GM12874 (cell line): ENCODE measurements at regions not wholly inside any gene's neighbourhood (a gene's known extent, or its start where the extent isn't known, plus 50 kb on each side); places are given as distances from the start of the nearest gene placed in this dataset.

Experiments used
- TF ChIP-seq, protein P1 (sequence below): IDR thresholded peaks from 2 replicates; pipeline ENCODE4 v1.5.1; 2011; ENCODE audit warnings: low read depth, mild to moderate bottlenecking, control low read depth, low read length, moderate library complexity; ENCODE audit not compliant: insufficient read depth

DNA sequence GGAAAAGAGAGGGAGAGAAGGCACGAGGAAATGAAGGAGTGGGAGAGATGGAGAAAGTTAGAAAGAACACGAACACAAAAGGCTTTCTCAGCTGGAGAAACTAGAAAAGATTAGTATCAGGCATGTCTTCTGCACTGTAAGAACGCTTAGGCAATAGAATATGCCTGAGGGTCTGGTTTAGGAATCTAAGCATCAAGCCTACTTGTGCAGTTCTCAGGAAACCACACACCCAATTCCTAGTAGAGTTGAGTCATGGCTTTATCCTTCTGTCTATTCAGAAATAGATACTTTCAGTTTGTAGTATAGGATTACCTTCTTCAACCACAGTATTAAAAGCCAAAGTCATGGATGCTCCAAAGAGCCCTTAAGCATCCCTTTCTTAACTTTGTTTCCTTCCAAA lies 969.4 kb downstream of the NTRK3 start:
- TF ChIP-seq, protein P1, sequence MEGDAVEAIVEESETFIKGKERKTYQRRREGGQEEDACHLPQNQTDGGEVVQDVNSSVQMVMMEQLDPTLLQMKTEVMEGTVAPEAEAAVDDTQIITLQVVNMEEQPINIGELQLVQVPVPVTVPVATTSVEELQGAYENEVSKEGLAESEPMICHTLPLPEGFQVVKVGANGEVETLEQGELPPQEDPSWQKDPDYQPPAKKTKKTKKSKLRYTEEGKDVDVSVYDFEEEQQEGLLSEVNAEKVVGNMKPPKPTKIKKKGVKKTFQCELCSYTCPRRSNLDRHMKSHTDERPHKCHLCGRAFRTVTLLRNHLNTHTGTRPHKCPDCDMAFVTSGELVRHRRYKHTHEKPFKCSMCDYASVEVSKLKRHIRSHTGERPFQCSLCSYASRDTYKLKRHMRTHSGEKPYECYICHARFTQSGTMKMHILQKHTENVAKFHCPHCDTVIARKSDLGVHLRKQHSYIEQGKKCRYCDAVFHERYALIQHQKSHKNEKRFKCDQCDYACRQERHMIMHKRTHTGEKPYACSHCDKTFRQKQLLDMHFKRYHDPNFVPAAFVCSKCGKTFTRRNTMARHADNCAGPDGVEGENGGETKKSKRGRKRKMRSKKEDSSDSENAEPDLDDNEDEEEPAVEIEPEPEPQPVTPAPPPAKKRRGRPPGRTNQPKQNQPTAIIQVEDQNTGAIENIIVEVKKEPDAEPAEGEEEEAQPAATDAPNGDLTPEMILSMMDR: no peak

DNA sequence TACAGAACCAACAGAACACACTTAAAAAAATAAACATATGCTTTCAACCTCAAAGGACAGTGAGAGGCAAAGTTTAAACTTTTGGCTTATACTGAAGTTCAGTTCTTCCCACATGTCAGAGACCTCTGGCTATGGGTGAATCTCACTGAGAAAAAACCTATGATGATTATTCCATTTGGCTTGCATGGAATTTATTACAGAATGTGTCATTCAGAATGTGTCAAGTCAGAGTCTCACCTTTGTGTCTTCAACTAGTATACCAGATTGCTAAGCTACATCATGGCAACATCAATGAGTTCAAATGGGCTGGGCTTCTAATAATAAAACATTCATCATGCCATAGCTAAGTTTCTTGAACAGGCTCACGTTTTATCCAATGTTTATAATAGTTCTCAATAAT lies 987.0 kb downstream of the NTRK3 start:
- TF ChIP-seq, protein P1: no peak

DNA sequence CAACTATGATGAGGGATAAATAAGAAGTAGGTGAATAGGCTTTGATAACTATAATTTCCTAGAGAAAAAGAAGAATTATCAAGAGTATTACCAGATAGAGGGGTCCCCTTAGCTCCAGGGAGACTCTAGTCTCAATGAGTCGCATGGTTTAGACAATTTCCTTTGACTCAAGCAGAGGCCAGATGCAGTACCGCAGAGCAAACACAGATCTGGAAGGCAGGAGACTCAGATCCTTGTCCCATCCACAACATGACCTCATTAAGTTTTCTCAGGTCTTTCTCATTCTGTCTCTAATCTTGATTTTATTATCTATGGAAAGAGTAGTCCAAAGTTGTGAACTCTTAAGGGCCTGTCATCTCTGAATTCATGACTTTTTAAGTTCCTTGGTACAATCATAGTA lies 987.9 kb downstream of the NTRK3 start:
- TF ChIP-seq, protein P1: no peak

DNA sequence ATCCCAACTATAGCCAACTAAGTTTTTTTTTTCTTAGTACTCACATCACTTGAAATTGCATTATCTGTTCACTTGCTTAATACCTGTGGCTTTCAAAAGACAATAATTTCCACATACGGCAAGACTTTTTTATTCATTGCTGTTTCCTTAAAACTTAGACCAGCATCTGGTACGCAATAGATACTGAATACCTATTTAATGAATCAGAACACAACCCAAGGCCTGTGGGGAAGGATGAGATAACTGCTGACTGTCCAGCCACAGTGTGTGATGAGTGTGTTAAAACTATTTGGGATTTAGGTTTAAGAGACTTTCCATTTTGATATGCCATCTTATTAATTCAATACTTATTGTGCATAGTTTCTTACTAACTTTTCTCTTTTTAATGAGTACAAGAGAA lies 988.7 kb downstream of the NTRK3 start:
- TF ChIP-seq, protein P1: no peak

DNA sequence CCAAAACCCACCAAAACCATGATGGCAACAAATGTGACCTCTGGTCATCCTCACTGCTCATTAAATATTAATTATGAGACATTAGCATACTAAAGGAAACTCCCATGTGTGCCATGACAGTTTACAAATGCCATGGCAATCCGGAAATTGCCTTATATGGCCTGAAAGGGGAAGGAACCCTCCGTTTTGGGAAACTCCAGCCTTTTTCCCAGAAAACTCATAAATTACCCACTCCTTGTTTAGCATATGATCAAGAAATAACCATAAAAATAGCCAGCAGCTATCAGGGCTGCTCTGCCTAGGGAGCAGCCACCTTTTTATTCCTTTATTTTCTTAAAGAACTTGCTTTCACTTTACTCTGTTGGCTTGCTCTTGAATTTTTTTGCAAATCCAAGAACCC lies 992.7 kb downstream of the NTRK3 start:
- TF ChIP-seq, protein P1: no peak

DNA sequence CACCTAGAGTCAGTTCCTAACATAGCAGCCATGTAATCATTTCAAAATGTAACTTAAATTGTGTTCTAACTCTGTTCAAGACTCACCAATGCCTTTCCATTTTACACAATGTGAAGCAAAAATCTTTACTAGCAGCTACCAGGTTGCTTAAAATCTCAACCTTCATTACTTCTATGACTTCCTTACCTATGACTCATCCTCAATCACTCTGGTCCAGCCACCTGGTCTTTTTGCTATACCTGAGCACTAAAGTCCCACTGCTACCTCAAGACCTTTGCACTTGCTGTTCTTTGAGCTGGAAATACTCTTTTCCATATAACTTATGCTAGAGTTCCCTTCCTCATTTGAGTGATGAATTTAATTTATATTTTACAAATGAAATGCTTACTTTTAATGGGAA lies 993.2 kb downstream of the NTRK3 start:
- TF ChIP-seq, protein P1: no peak

DNA sequence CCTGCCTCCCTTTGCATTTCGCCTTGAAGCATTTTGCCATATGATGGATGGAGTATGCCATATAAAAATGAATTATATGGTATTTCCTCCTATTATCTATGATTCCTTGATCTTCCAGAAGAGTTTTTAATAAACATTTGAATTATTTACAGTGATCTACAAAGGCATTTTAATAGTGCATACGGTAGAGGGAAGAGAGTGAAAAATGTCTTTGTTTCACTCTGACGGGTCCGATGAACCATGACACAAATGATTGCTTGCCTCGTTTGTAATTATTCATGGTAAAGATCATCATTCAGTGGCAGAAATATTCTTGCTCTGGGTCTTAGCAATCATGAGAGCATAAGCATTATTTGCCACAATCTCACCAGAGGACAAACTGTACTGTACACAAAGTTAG lies 1010.9 kb downstream of the NTRK3 start:
- TF ChIP-seq, protein P1: no peak

DNA sequence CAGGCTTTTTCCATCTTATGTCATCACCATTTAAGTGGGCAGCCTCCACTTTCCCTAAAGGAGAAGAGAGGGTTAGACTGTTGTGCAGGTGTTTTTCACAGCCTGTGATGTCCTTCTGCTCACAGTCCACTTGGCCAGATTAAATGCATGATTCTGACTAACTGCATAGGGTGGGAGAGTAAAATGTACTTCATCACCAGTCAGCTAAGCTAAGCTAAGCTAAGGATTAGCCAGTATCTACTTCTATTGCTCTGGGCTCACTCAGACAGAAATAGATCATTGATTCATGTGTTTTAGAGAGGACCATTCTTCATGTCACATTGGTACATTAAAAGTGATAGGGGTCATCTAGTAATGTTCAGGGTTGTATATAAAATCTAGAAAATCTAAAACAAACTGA lies 1013.1 kb downstream of the NTRK3 start:
- TF ChIP-seq, protein P1: no peak
